DMS53 treated with DMSO at 0.1 percent for 48 hours (cell line): ENCODE measurements at regions not wholly inside any gene's neighbourhood (a gene's known extent, or its start where the extent isn't known, plus 50 kb on each side); places are given as distances from the start of the nearest gene placed in this dataset.

Source experiments
- DNase-seq: peaks from one replicate; lab custom pipeline; 2025; ENCODE audit not compliant: unreplicated experiment; lab: John Stamatoyannopoulos, UW

DNA sequence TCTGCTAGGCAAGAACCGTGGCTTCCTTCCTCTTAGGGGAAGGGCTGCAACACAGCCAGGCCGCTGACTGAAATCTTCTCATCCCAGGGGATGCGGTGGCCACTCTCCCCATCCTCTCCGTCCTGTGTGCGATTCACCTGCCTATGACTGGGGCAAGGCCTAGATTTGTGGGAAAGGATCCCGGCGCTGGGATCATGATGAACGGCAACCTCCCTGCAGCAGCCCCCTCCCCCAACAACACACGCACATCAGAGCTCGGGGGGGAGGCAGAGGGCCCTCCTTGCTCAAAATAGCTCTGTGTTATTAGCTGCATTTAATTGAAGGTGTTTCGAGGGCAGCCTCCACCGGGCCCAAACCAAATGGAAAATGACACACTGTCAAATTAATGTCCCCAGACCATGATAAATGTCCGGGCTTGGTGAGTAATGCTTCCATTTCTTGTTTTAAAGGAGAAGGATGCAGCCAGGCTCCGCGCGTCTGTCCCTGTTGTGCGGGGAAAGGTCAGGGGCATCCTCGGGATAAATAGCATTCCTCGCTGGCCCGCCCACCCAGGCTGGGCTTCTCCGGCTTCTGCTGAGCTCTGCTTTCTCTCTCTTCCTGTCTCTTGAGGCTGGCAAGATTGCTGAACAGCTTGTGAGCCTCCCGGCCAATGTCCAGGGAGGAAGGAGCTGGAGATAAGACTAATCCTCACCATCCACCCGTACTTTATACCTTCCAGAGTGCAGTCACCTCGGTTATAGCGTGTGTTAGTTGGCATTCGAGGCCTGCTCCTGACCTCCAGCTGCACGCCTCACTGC, 56.4 kb upstream of the TLE3 start:
- DNase-seq: no peak

DNA sequence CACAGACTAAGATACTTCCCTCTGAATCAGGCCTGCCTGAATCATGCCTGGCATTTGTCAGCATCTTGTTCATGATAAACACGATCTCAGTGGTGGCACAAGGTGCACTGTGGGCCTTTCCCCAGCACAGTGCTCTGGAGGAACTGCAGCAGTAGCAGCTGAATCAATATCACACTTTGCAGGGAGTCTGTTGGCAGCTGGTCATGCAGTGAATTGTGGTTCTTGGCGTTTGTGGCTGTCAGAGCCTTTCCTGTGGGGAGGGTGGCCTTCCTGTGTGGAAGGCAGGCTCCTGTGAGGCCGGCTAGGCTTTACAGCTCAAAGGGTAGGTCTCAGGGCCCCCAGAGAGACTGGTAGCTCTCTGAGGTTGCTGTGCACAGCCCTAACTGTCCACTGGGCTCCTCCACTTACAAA, 54.4 kb upstream of the TLE3 start:
- DNase-seq: peak; percentile 80

DNA sequence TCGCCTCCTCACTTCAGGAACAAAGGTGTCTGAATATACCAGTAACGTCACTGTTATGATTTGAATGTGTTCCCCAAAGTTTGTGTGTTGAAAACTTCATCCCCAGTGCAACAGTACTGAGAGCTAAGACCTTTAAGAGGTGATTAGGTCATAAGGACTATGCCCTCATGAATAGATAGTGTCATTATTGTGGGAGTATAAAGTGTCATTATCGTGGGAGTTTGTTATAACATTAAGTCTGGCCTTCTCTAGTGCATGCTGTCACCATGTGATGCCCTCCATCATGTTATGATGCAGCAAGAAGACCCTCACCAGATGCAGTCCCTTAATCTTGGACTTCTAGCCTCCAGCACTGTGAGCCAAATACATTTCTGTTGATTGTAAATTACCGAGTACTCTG, 53.7 kb upstream of the TLE3 start:
- no peak for DNase-seq

DNA sequence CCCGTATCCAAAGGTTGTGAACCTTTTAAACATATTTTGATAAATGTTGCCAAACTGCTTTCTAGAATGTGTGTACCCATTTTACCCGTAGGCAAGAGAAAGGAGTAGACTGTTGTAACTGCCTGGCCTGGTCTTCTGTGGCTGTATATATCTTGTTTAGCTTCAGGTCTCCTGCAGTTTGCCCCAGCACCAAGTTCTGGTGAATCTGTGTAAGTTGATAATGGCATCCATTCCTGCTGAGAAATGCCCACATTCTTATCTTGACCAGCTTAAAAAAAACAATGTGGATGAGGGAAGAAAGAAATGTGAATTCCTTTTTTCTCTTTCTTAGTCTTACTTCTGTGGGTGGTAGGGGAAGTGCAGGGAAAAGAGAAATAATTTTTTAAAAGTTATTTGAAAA, 53.3 kb upstream of the TLE3 start:
- DNase-seq: no peak

DNA sequence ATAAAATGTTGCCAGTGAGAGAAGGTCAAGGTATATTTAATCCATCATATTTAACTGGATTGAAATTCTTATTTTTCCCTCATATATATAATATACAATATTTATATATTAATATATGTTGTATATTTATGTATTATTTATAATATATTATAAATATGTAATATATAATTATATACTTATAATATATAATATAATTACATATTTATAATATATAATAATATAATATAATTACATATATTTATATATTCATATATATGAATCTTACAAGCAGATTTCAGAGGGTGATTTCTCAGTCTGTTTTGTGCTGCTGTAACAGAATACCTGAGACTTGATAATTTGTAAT, 52.7 kb upstream of the TLE3 start:
- no peak for DNase-seq

DNA sequence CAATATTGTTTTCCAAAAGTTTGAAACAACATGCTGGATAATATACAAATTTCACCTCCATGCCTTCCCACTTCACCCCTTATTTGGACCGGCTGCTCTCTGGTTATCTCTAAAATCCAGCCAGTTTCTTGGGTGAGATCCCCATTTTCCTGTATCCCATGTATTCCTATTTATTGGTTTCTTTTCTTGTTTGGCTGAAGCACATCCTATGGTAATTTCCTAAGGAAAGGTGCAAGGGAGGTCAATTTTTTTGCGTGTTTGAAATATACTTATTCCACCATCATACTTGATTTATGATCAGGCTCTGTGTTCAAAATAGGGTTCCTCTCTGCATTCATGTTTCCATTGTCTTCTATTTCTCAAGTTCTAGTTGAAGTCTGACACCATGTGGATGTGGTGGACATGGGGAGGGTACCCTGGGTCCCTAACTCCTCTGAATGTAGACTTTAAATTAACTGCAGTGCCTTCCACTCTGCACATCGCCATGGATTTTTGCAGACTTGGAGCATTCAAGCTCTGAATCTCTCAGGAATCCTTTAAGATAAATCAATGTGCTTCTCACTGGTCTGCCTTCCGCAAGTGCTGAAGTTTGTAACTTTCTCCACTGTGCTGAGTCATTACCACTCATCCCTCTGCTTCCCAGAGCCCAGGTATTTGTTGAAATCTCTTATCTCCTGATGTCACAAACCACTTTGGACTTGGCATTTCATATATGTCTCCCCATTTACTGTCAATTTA, 52.1 kb upstream of the TLE3 start:
- no peak for DNase-seq

DNA sequence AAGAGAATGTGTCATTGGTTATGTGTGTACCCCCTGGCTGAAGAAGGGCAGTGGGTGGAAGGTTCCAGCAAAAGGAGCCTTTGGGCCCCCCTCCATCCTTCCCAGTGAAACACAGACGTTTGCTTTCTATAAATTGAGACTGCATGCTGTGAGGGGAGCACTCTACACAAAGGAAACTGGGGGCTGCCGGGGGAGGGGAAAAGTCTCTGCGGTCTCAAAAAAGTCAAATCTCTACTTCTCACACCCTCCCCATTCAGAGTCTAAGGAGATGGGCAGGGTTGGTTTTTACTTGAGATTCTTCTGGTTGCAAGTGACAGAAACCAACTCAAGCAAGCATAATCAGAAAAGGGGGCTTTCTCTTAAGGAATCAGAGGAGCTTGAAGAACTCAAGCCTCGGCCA, 50.1 kb upstream of the TLE3 start:
- DNase-seq: no peak
